ENCODE measurements at regions not wholly inside any gene's neighbourhood (a gene's known extent, or its start where the extent isn't known, plus 50 kb on each side); places are given as distances from the start of the nearest gene placed in this dataset.

GRCh38 chr1:173103006-173103405 lies 52.3 kb upstream of the TNFSF18 start:
- TF ChIP-seq CREB1 (IDR thresholded peaks at IDR 0.05) (no peak), POLR2AphosphoS5 (IDR thresholded peaks at IDR 0.05; ENCODE audit: low read depth, low read length) (no peak), YY1 (IDR thresholded peaks at IDR 0.05; ENCODE audit: low read depth, low read length) (no peak), KDM5A (IDR thresholded peaks at IDR 0.05; ENCODE audit: low read length) (no peak)
- TF ChIP-seq, protein P1, sequence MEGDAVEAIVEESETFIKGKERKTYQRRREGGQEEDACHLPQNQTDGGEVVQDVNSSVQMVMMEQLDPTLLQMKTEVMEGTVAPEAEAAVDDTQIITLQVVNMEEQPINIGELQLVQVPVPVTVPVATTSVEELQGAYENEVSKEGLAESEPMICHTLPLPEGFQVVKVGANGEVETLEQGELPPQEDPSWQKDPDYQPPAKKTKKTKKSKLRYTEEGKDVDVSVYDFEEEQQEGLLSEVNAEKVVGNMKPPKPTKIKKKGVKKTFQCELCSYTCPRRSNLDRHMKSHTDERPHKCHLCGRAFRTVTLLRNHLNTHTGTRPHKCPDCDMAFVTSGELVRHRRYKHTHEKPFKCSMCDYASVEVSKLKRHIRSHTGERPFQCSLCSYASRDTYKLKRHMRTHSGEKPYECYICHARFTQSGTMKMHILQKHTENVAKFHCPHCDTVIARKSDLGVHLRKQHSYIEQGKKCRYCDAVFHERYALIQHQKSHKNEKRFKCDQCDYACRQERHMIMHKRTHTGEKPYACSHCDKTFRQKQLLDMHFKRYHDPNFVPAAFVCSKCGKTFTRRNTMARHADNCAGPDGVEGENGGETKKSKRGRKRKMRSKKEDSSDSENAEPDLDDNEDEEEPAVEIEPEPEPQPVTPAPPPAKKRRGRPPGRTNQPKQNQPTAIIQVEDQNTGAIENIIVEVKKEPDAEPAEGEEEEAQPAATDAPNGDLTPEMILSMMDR (IDR thresholded peaks at IDR 0.05; ENCODE audit: control extremely low read depth in 1 of 3, insufficient read depth in 1 of 3, low read depth in 1 of 3, low read length in 3 of 3), result no peak

All from H1 (cell line).